Lung microvascular endothelial cell (primary cell): ENCODE measurements at regions not wholly inside any gene's neighbourhood (a gene's known extent, or its start where the extent isn't known, plus 50 kb on each side); places are given as distances from the start of the nearest gene placed in this dataset.
"Not testable (repeated sequence)": the region's sequence is repeated elsewhere in the genome, so short reads cannot be mapped to it uniquely, and the experiment has no call there.

Experiments used
- DNase-seq, 2 donors: peaks; one replicate each; pipeline versions ENCODE4 v3.0.0 to v3.0.0-alpha.2; 2010; ENCODE audit warnings: low read depth in 2 of 2

DNA sequence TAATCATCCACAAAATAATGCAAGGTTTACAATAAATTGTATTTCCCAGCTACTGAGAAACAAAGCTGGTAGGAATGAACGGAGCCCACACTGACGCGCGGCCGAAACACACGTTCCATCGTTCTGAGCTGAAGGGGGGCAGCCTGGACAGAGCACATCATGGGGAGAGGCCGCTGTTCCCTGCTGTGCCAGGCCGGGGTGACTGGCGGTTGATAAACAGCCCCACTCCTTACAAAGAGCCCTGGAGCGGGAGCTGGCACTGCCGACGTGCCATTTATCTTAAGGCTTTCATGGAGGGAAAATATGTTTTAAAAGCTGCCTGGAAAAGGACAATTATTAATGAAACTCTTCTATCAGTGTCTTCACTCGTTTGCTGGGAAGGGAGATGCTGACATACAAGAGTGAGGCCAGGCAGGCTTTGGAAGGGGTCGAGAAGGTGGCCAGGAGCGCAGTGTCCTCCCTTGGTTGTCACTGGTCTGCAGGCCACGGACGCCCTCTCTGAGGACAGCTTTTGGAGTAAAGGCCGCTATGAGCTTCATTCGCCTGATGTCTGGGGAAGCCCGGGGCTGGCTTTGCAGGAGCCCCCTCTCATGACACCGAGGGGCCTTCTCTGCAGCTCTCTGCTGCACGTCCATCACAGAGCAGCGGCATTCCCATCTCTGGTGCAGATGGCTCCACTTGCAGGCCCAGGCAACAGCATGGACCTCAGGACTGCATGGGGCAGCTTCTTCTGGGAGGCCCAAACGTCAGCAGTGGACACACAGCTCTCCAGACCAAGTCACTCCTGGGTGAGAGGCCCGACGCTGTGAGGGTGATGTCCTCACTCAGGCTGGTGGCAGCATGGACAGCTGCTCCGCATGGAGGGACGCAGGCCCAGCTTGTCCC lies 355.3 kb upstream of the SFSWAP start:
- DNase-seq: no peak

DNA sequence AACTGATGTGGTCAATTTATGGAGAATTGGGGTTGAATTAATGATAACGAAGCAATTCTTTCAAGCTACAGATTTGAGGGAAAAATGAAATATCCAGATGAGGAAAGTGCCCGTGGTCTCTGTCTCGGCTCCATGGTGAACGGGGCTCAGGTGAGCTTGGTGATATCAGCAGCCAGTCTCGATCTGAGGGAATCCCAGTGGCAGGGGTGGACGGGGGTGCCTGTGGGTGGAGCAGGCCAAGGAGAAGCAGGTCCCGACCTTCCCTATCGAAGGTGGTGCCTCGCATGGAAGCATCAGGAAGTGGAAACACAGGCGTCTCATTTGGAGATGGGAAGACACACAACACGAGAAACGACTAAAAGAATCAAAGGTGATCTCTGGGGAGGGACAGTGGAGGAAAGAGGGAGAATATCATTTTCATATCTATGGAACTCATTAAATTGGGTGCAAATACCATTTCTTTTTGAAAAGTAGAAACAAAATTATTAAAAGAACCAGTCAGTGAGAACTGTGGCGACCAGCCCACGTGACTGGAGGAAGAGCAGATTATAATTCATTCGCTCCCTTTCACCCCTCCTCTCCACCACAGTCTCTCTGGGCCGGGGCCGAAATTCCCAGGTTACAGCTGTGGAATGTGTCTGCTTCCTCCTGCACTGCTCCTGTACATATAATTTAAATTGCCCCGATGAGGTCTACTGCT lies 354.3 kb upstream of the SFSWAP start:
- no peak for DNase-seq

DNA sequence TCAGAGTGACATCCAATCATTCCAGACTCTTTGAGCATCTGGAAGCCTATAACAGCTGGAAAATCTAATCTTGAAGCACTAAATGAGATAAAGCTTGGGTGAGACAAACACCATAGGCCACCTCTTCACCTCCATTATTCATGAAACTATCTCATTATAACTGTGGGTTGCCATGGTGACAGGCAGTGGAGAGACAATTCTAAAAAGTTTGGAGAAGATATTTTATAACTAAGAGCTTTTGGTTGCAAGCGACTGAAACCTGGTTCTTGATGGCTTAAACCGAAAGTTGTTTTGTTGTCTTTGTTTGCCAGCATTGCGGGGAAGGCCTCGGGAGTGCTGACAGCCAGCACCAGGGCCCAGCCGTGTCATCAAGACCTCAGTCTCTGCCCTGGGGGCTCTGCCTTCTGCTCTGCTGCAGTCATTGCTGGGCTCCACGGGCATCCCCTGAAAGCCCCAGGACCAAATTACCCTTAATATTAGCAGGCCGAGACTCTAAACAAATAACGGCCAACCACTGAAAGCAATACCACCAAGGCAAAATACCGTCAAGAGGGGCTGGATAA lies 353.6 kb upstream of the SFSWAP start:
- DNase-seq: no peak

DNA sequence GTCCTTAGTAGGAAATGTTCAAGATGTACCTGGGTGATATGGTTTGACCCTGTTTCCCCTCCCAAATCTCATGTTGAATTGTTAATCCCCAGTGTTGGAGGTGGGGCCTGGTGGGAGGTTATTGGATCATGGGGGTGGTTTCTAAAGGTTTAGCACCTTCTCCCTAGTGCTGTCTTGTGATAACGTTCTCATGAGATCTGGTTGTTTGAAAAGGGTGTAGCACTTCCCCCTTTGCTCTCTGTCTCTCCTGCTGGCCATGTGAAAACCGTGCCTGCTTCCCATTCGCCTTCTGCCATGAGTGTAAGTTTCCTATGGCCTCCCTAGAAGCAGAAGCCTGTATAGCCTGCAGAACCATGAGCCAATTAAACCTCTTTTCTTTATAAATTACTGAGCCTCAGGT lies 353.0 kb upstream of the SFSWAP start:
- no peak for DNase-seq

DNA sequence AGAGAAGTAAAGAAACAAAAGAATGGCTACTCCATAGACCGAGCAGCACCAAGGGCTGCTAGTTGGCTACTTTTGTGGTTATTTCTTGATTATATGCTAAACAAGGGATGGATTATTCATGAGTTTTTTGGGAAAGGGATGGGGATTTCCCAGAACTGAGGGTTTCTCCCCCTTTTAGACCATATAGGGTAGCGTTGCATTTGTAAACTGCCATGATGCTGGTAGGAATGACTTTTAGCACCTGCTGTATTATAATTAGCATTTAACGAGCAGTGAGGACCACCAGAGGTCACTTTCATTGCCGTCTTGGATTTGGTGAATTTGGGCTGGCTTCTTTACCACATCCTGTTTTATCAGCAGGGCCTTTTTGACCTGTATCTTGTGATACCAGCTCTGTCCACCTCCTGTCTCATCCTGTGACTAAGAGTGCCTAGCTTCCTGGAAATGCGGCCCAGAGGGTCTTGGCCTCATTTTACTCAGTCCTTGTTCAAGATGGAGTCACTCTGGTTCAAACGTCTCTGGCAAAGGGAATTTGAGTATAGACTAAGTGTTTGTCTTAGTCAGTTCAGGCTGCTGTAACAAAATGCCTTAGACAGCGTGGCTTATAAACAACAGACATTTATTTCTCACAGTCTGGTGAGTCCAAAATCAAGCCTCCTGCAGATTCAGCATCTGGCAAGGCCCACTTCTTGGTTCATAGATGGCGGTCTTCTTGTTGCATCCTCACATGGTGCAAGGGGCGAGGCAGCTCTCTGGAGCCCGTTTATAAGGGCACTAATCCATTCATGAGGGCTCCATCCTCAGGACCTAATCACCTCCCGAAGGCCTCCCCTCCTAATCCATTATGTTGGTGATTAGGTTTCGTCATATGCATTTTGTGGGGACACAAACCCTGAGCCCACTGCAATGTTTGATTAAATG lies 348.3 kb upstream of the SFSWAP start:
- DNase-seq: no peak

DNA sequence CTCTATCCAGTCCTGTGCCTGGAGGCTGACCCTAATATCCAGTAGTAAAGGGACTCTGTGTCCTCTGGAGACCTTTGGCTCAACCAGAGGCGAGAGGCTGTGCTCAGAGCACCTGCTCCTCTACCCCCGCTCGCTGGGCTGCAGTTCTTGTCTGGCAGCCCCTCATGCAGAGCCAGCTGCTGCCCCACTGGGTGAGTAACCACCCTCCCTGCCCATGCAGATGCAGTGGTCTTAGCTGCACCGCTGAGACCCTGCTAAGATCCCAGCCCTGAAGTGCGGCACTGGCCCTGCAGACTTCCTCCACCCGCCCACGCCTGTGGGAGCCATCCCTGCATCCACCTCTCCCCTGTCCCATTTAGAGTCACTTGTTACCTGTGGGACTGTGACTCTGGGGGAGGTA lies 347.5 kb upstream of the SFSWAP start:
- DNase-seq: no peak

DNA sequence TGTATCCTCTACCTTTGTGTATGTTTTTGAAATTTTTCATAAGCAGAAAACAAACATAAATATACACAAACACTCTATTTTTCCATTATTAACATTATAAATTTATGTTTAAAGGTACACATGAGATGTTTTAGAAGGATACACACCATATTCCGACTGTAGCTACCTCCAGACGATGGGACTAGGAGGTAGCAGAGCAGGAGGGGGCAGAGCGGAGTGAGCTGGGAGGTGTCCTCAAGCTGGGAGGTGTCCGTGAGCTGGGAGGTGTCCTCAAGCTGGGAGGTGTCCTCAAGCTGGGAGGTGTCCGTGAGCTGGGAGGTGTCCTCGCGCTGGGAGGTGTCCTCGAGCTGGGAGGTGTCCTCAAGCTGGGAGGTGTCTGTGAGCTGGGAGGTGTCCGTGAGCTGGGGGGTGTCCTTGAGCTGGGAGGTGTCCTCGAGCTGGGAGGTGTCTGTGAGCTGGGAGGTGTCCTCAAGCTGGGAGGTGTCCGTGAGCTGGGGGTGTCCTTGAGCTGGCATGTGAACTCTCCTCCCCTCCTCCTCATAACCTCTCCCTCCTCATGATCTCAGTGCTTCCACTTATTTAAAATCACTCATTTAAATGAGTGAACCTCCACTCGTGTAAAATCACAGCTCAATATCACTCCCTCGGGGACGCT lies 346.9 kb upstream of the SFSWAP start:
- peak in 1 of 2 donors; percentile 9 for DNase-seq

DNA sequence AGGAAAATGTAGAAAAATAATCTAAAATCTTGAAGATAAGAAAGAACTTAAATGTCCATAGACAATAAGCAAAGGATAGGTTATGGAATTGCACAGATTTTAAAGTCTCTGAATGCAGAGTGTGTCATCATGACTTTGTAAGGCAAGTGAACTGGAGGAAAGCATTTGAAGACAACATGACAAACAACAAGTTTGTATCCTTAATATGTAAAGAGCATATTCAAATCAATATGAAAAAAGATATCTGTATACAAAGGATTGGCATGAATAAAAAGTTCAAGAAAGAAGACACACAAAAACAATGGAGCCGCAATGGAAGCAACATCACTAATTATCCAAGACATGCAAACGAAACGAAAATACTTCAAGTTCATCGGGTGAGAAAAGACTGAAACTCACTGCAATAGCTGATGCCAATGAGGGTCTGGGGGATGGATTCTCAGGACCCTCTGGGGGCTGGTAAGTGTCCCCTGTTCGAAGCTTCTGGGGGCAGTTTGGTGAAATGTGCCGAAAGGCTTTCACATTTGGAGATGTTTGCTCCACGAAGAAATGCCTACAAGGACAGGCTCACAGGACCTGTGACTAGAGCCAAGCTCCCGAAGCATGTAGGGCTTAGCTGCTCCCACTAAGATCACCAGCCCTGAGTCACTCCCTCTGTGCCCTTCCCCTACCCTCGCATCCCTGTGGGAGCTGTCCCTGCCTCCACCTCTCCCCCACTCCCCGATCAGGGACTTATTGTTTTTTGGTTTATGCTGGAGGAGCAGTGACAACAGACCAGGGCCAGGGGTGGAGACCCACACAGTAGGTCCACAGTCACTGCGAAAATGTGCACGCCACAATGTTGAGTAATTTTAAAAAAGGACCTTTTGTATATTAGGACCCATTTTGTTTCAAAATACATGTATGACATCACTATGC lies 345.7 kb upstream of the SFSWAP start:
- no peak for DNase-seq

DNA sequence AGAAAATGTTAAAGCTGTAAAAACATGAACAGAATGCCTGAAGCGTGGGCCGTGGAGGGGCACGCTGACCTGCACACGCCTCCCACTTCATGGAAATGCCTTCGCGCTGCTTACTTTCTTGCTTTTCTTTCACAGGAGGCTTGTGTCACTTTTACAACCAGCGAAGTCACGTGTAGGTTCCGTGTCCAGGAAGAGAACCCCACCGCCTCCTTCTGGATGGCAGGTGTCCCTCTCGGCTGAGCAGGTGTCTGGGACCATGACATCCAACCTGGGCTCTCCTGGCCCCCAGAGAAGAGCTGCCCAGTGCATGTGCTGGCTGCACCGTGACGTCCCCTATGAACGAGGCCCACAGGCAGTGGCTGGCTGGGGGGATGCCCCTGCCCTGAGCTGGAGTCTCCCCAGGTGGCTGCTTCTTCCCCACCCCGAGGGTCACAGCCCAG lies 345.0 kb upstream of the SFSWAP start:
- no peak for DNase-seq

DNA sequence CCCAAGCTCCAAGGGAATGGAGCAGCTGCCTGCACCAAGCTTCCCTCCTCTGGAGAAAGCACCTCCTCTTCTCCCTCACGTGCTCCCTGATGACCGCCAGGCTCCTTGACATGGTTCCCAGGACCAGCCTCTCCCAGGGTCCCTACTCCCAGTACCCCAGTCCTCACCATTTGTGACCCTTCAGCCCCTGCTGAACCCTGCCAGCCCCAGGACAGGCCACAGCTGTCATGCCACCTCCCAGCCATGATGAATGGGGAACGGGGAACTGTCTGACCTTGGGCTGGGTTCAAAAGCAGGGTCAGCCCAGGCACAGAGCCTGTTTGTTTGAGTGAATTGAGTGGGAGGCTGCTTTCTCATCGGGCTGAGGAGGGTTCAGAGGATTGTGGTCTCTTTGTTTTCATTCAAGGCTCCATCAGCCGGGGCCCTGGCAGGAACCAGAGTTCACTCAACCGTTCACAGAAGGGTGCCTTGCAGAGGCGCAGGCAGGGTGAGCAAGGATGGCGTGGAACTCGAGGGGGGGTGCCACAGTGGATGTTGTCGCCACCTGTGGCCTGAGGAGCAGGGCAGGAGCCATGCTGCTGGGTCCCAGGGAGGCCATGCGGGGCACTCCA lies 344.5 kb upstream of the SFSWAP start:
- DNase-seq: no peak

DNA sequence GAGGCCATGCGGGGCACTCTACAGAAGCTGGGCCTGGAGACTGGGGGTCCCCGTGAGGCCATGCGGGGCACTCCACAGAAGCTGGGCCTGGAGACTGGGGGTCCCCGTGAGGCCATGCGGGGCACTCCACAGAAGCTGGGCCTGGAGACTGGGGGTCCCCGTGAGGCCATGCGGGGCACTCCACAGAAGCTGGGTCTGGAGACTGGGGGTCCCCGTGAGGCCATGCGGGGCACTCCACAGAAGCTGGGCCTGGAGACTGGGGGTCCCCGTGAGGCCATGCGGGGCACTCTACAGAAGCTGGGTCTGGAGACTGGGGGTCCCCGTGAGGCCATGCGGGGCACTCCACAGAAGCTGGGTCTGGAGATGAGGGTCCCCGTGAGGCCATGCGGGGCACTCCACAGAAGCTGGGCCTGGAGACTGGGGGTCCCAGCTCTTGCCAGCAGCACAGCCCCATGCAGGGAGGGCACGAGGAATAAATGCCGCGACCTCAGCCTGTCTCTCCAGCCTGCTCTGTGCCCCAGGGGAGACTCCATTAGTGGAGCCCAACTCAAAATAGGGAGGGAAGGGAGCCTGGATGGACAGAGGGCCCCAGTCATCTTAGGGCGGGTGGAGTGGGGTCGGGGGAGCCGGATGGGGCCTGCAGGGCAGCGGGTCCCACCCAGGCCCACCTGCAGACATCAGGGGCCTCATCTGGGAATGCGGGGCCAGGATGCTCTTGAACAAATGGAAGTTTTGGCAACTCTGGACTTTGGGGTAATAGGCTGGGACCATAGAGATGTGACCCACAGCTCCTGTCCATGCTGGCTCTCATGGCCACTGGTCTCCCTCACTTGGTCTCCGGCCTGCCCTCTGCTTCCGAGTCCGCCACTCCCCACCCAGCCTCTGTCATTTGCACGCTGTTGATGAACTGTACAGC lies 343.6 kb upstream of the SFSWAP start:
- not testable (repeated sequence) for DNase-seq

DNA sequence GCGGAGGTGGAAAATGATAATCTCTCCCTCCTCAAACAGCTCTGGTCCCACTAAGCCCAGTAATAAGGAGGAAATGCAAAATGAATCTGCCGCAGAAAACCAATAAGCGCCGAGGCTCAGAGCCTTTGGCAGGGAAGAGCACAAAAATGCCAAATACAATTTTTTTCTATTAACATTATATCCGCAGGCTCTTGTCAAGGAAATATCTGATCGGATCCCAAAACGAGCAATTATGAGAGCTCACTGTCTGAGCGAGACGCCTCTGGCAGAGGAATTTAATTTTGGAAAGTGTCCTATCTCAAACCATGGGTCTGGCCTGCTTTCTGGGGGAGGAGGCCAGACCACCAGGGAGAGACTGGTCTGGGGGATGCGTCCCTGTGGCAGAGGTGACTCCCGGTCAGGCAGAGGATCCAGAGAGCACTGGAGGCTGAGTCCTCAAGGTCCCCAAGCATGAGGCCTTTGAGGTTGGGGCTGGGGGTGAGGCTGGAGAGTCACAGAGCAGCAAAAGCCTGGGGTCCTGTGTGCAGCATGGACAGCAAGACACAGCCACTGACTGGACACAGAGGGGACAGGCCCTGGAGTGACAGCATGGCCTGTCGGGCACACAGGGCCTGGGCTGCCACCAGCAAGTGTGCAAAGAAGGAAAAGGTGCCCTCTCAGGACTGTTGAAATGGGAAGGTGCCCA lies 342.8 kb upstream of the SFSWAP start:
- DNase-seq: no peak

DNA sequence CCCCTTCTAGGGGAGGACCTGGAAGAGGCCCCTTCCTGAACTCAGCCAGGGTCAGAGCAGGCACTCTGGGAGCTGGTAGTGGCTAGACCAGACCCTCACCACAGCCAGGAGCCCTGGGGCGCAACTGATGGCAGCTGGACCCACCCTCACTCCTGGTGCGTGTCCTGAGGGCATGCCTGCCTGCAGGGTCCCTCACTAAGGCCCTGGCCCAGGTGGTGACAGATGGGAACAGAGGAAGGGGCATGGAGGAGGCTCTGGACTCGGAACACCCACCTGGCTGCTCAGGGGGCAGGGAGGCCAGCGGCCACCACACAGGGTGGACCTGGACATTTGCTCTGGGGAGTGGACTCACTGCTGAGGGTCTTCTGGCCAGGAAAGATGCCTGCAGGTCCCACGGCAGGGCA lies 342.2 kb upstream of the SFSWAP start:
- DNase-seq: no peak

DNA sequence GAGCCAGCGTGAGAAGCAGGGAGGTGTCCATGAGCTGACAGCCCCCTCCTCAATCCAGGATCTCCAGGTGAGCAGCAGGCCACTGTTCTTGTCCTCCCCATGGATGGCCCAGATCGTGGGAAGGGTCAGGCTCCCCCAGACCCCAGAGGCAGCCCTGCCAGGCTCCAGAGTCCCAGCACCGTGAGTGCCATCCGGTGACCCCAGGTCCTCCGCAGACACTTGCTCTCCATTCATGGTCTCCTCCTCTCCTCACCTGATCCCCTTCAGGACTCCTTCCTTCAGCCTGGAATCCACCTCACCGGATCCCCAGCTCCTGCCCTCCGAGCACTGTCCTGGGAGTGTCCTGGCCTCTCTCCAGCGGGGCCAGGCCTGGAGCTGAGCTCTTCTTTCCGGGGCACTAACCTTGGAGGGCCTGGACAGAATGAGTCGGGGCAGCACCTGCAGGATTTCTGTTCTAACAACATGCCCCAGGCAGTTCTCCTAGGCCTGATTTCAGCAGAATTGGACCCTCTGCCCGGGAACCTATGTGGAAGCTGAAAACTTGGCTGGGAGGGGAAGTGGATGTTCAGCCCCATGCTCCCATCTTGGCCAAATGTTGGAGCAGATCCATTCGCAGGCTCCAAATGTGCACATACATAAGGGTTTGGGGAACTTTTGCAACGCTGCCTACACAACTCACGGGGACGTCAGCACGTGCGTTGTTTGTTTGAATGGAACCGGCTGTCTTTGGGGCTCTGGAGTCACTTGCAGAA lies 341.6 kb upstream of the SFSWAP start:
- no peak for DNase-seq

DNA sequence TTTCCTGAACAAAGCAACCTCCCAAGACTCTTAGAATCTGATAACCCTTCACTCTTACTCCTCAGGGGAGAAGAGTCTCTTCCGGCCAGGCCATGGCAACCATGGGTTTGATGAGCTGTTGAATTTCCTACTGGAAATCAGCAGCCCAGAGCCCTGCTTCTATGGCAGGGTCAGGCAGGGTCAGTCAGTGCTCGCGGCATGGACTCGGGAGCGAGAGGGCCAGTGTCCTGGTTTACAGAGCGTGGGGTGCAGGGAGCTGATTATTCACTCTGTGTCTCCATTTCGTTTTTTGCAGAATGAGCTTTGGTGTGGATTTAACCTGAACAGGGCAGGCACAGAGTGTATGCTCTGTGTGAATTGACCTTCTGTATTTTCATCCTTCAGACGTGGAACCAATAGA lies 340.6 kb upstream of the SFSWAP start:
- DNase-seq: no peak

DNA sequence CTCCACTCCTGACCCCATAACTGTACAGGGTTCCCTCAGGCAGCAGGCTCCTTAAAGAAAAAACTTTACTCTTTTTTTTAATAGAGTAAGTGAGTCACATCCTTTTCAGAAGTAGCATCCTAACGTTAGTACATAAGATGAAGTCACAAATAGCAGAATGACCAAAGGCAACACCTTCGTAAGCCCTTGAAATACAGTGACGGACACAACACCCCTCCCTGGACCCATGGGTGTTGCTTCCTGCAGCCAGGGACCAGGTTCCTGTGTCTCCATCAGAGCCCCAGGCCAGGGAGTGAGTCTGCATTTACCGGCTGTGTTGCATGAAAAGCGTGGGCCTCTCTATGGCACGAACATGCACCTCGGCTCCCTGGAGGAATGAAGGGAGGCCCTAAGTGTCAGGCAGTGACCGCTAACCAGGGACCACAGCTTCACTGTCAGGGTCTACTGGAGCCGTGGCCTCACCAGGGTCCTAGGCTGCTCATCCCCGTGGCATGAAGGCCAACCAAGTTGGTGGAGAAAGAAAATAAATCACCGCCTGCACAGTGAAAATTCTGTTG lies 340.0 kb upstream of the SFSWAP start:
- no peak for DNase-seq
